Smooth muscle cell (in vitro differentiated cells): ENCODE measurements at regions not wholly inside any gene's neighbourhood (a gene's known extent, or its start where the extent isn't known, plus 50 kb on each side); places are given as distances from the start of the nearest gene placed in this dataset.

Experiments used
- DNase-seq: peaks from one replicate; lab custom pipeline; 2025; ENCODE audit not compliant: unreplicated experiment; lab: John Stamatoyannopoulos, UW
- H2AFZ ChIP-seq: fragments of 200-600 bp; sonication (generic); 2 replicates; pipeline ENCODE4 v1.6.0; 2016; ENCODE audit warnings: antibody characterized with exemption, low read depth, mild to moderate bottlenecking
- H3F3A ChIP-seq: fragments of 200-600 bp; sonication (generic); 2 replicates; pipeline ENCODE4 v1.6.0; 2017; ENCODE audit warnings: antibody characterized with exemption, low read depth
- H3K27ac ChIP-seq: fragments of 200-600 bp; sonication (generic); 2 replicates; pipeline ENCODE4 v1.5.1; 2016; ENCODE audit warnings: low read depth, mild to moderate bottlenecking
- H3K27me3 ChIP-seq: fragments of 200-600 bp; sonication (generic); 2 replicates; pipeline ENCODE4 v1.6.1; 2016; ENCODE audit warnings: low read depth, mild to moderate bottlenecking
- H3K36me3 ChIP-seq: fragments of 200-600 bp; sonication (generic); 2 replicates; pipeline ENCODE4 v1.5.1; 2016; ENCODE audit warnings: low read depth
- H3K4me1 ChIP-seq: fragments of 200-600 bp; sonication (generic); 2 replicates; pipeline ENCODE4 v1.5.1; 2016; ENCODE audit warnings: low read depth
- H3K4me2 ChIP-seq: fragments of 200-600 bp; sonication (generic); 2 replicates; pipeline ENCODE4 v1.6.0; 2016; ENCODE audit warnings: mild to moderate bottlenecking
- H3K4me3 ChIP-seq: fragments of 200-600 bp; sonication (generic); 2 replicates; pipeline ENCODE4 v1.5.1; 2016; ENCODE audit warnings: mild to moderate bottlenecking
- H3K79me2 ChIP-seq: fragments of 200-600 bp; sonication (generic); 2 replicates; pipeline ENCODE4 v1.6.0; 2016; ENCODE audit warnings: low read depth, mild to moderate bottlenecking
- H3K9ac ChIP-seq: fragments of 200-600 bp; sonication (generic); 2 replicates; pipeline ENCODE4 v1.6.0; 2016; ENCODE audit warnings: low read depth
- H3K9me3 ChIP-seq: fragments of 200-600 bp; sonication (generic); replicated peaks from 2 replicates; pipeline ENCODE4 v1.5.1; 2016; ENCODE audit warnings: low read depth
- H4K20me1 ChIP-seq: fragments of 200-600 bp; sonication (generic); 2 replicates; pipeline ENCODE4 v1.6.0; 2016; ENCODE audit warnings: low read depth
- WGBS: methylation state at CpG from one replicate; pipeline ENCODE4 v1.1.7; 2016; ENCODE audit warnings: low lambda C conversion rate; 5-methylcytosine and 5-hydroxymethylcytosine counted together
- TF ChIP-seq, protein P1 (sequence below): fragments of 200-600 bp; sonication (generic); IDR thresholded peaks from 2 replicates; pipeline ENCODE4 v1.5.1; 2017; ENCODE audit warnings: borderline replicate concordance, mild to moderate bottlenecking, antibody characterized with exemption; ENCODE audit not compliant: insufficient read depth, poor library complexity, severe bottlenecking

GRCh38 chr13:103350147-103350546 is 283.9 kb upstream of the SLC10A2 start:
- Histone ChIP-seq H3K36me3 (no peaks in the 10 kb centered on the region), H3K4me1 (peaks cover 7% of the 10 kb centered on the region), H3F3A (no peaks in the 10 kb centered on the region), H2AFZ (no peak overlapping the region), H3K4me2 (no peak overlapping the region), H3K27ac (no peak overlapping the region), H3K9me3 (no peaks in the 10 kb centered on the region), H4K20me1 (no peaks in the 10 kb centered on the region), H3K79me2 (no peaks in the 10 kb centered on the region), H3K4me3 (no peak overlapping the region), H3K9ac (no peak overlapping the region), H3K27me3 (no peaks in the 10 kb centered on the region)
- TF ChIP-seq, protein P1, sequence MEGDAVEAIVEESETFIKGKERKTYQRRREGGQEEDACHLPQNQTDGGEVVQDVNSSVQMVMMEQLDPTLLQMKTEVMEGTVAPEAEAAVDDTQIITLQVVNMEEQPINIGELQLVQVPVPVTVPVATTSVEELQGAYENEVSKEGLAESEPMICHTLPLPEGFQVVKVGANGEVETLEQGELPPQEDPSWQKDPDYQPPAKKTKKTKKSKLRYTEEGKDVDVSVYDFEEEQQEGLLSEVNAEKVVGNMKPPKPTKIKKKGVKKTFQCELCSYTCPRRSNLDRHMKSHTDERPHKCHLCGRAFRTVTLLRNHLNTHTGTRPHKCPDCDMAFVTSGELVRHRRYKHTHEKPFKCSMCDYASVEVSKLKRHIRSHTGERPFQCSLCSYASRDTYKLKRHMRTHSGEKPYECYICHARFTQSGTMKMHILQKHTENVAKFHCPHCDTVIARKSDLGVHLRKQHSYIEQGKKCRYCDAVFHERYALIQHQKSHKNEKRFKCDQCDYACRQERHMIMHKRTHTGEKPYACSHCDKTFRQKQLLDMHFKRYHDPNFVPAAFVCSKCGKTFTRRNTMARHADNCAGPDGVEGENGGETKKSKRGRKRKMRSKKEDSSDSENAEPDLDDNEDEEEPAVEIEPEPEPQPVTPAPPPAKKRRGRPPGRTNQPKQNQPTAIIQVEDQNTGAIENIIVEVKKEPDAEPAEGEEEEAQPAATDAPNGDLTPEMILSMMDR, result no peak
- DNase-seq, result no peak
- 83% methylated on average over 1 of the region's 1 CpG for WGBS

- Histone ChIP-seq H3K79me2 (no peaks in the 10 kb centered on the region), H3K36me3 (no peaks in the 10 kb centered on the region), H4K20me1 (no peaks in the 10 kb centered on the region), H3K4me2 (no peak overlapping the region), H3K27ac (no peak overlapping the region), H3K4me1 (peaks cover 7% of the 10 kb centered on the region), H3K4me3 (no peak overlapping the region), H3K9me3 (no peaks in the 10 kb centered on the region), H3K27me3 (no peaks in the 10 kb centered on the region), H3K9ac (no peak overlapping the region), H2AFZ (no peak overlapping the region), H3F3A (no peaks in the 10 kb centered on the region)
- 59% methylated on average over 6 of the region's 6 CpGs for WGBS
- no peak for DNase-seq
- TF ChIP-seq, protein P1, result no peak
These were observed 283.2 kb upstream of the SLC10A2 start for GRCh38 chr13:103349211-103349980.

DNA sequence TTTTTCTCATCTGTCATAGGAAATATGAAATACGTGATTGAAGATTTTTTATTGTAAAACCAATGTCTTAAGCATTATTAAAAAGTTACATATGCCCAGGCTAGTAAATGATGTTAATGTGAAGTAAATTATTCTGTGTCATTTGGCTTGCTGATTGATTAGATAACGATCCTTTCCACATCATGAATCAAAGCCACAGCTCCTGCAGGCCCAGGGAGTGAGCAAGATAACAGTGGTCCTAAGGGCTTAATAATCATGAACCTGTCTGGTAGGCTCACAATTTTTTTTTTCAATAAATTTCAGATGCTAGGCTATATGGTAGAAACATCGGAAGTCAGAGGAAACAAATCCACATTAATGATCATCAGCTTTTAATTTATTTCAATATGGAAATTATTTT is 269.0 kb upstream of the SLC10A2 start:
- no peak overlapping the region for H3K27ac ChIP-seq
- TF ChIP-seq, protein P1, result no peak
- H3K79me2 ChIP-seq, result no peaks in the 10 kb centered on the region
- H3K4me1 ChIP-seq, result no peaks in the 10 kb centered on the region
- WGBS, result 85% methylated on average over 3 of the region's 3 CpGs
- no peaks in the 10 kb centered on the region for H3K27me3 ChIP-seq
- H3K9ac ChIP-seq, result no peak overlapping the region
- H2AFZ ChIP-seq, result no peak overlapping the region
- no peak overlapping the region for H3K4me2 ChIP-seq
- H3K36me3 ChIP-seq, result no peaks in the 10 kb centered on the region
- no peak overlapping the region for H3K4me3 ChIP-seq
- H4K20me1 ChIP-seq, result no peaks in the 10 kb centered on the region
- H3K9me3 ChIP-seq, result no peaks in the 10 kb centered on the region
- no peak for DNase-seq
- no peaks in the 10 kb centered on the region for H3F3A ChIP-seq

DNA sequence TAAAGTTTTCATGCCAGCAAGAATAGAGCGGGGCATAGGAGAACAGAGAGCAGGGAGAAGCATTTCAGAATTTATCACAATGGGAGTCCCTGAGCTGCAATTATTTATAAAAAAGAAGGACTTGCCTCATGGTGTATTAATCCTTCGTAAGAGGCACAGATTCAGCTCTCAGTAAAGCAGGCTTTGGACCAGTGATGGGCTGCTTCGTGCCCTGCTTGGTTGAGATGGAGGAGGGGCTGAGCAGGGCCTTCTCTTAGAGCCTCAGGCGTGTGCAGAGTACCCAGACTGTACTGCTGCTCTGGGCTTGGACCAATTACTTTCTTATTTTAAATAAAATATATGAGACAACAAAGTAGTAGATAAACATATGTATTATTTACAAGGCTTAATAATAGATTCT is 265.7 kb upstream of the SLC10A2 start:
- Histone ChIP-seq H3K9me3 (no peaks in the 10 kb centered on the region), H3K27ac (no peak overlapping the region), H3K27me3 (no peaks in the 10 kb centered on the region), H3K4me2 (no peak overlapping the region), H3K4me1 (no peaks in the 10 kb centered on the region), H3K79me2 (no peaks in the 10 kb centered on the region), H3F3A (no peaks in the 10 kb centered on the region), H3K9ac (no peak overlapping the region), H2AFZ (no peak overlapping the region), H4K20me1 (no peaks in the 10 kb centered on the region), H3K36me3 (no peaks in the 10 kb centered on the region), H3K4me3 (no peak overlapping the region)
- DNase-seq, result no peak
- WGBS, result 81% methylated on average over 4 of the region's 4 CpGs
- TF ChIP-seq, protein P1, result no peak
